Astrocyte of the cerebellum (primary cell): ENCODE measurements at regions not wholly inside any gene's neighbourhood (a gene's known extent, or its start where the extent isn't known, plus 50 kb on each side); places are given as distances from the start of the nearest gene placed in this dataset.
"Not testable (repeated sequence)": the region's sequence is repeated elsewhere in the genome, so short reads cannot be mapped to it uniquely, and the experiment has no call there.

ENCODE experiments used
- DNase-seq: peaks from one replicate; pipeline ENCODE4 v3.0.0-alpha.2; 2011; ENCODE audit warnings: low read depth
- H3K4me3 ChIP-seq: 2 replicates; pipeline ENCODE4 v1.5.1; 2011; ENCODE audit warnings: mild to moderate bottlenecking, low read depth, low read length, moderate library complexity
- in situ Hi-C: cut with HindIII; loops from 2 replicates; pipeline ENCODE4 v1.10.0; 2017; ENCODE audit warnings: low sequenced_read_pairs
- TF ChIP-seq, protein P1 (sequence below): IDR thresholded peaks from 2 replicates; pipeline ENCODE4 v1.5.1; 2012; ENCODE audit warnings: low read length, low read depth, moderate library complexity, mild to moderate bottlenecking; ENCODE audit errors: missing control alignments

DNA sequence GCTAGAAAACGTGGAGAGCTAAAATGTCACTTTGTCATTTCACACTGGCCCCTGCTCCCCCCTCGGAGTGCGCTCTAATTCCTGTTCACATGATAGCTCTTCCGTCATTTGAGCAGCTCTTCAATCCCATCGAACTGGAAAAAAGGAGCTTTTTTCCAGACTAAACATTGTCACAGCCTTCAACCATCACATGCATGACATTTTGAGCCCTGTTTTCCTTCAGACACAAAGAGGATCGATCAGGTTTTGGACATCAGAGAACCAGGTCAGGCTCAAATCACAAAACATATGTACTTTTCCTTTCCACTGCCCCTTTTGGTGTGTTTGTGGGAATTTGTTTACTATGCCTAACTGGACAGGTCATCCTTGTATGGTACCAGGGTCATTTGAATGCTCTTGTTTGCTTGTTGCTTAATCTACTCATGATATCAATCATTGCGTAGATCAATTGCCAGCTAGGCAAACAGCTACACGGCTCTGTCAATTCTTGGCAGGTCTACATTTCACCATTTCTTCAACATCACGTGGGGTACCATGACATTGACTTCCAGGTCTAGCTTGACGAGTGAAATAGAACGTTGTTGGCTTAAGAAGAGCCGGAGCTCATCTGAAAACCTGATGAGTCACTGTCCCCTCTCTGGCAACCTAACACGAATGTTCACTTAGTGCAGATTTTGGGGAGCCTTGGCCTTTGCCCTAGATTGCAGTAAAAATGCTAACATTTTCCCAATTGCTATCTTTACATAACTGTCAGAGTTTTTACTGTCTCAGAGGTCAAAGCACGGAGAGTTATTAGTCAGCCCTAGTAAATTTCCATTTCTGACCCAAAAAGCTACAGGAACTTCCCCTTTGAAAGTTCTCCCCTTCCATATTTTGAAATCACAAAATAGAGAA is 87.3 kb downstream of the LYZL2 start:
- in situ Hi-C loops, result no loop called here
- TF ChIP-seq, protein P1, sequence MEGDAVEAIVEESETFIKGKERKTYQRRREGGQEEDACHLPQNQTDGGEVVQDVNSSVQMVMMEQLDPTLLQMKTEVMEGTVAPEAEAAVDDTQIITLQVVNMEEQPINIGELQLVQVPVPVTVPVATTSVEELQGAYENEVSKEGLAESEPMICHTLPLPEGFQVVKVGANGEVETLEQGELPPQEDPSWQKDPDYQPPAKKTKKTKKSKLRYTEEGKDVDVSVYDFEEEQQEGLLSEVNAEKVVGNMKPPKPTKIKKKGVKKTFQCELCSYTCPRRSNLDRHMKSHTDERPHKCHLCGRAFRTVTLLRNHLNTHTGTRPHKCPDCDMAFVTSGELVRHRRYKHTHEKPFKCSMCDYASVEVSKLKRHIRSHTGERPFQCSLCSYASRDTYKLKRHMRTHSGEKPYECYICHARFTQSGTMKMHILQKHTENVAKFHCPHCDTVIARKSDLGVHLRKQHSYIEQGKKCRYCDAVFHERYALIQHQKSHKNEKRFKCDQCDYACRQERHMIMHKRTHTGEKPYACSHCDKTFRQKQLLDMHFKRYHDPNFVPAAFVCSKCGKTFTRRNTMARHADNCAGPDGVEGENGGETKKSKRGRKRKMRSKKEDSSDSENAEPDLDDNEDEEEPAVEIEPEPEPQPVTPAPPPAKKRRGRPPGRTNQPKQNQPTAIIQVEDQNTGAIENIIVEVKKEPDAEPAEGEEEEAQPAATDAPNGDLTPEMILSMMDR, result no peak
- H3K4me3 ChIP-seq, result no peak overlapping the region
- DNase-seq, result no peak

DNA sequence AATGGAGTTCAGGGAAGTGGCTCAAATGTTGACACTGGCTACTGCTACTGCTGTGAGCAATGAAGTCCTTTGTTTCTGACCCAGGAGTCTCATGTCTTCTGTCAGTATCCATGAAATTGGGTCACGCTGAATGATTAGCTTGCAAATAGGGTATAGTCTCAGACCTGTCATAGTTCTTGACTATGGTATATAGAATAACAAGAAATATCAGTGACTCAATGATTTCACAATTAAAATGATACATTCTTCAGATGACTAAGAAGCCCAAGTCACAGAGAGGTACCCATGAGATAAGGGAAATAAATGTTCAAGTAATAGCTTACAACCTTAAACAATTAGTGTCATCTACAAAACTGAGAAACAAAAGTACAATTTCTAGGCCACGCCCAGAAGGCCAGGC is 89.3 kb downstream of the LYZL2 start:
- in situ Hi-C loops, result no loop called here
- H3K4me3 ChIP-seq, result no peak overlapping the region
- TF ChIP-seq, protein P1, result no peak
- no peak for DNase-seq

DNA sequence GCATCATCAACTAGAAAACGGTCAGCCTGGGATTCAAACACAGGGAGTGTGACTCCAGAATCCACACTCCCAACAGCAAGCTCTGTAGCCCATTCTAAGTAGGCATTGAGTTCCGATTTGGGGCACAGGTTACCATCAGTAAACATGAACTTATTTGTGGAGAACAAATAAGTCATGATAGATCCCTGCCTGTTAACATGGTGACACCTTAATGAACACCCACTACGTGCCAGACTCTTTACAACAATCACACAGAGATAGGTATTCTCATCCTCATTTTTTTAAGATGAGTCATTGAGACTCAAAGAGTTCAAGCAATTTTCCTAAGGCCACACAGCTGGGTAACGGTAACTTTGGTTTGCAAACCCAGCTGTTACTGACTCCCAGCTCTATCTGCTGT is 91.5 kb downstream of the LYZL2 start:
- DNase-seq, result no peak
- in situ Hi-C loops, result no loop called here
- TF ChIP-seq, protein P1, result no peak
- H3K4me3 ChIP-seq, result no peak overlapping the region

DNA sequence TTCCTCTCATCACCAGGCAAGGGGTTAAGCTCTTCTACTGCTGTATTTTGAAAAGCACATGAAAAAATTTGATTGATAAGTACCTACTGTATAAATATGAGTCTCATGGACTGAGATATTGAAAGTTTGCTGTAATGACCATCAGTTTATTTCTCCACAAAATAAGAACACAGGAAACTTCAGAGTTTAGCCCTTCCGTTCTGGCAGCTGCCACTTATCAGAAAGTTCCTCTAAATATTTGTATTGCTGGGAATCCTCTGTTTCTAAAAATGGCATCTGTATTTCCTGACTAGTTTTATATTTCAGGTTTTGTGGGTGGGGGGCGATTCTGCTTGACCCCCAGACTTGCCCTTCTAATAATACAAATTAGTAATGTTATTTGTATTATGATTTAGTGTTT is 92.0 kb downstream of the LYZL2 start:
- no peak for DNase-seq
- in situ Hi-C loops, result no loop called here
- H3K4me3 ChIP-seq, result no peak overlapping the region
- TF ChIP-seq, protein P1, result no peak

DNA sequence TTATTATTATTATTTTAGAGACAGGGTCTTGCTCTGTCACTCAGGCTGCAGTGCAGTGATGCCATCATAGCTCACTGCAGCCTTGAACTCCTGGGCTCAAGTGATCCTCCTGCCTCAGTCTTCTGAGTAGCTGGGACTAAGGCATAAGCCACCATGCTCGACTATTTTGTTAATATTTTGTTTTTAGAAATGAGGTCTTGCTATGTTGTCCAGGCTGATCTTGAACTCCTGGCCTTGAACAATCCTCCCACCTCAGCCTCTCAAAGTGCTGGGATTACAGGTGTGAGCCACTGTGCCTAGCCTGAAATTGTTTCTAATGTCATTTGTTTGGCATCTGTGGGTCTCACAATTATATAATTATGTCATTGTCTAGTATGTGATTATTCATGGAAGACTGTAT is 92.4 kb downstream of the LYZL2 start:
- in situ Hi-C loops, DNase-seq, H3K4me3 ChIP-seq: not testable (repeated sequence)

DNA sequence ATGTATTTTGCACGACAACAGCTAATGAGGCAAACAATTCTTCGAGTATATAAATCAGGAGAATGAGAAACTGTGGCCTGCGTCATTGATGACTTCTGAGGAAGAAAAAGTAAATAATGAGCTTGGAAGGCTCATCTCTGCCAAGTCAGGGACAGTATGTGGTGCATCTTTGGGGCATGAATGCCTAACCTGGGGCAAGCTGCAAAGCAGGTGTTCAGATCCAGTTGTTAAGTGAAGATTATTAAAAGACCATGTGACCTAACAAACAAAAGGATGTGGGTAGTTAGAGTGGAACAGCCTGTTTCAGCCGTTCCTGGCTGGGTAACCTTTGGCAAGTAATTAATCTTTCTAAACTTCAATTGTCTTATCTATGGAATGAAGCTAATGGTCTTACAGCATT is 93.0 kb downstream of the LYZL2 start:
- no peak overlapping the region for H3K4me3 ChIP-seq
- in situ Hi-C loops, result no loop called here
- no peak for DNase-seq
- TF ChIP-seq, protein P1, result no peak

DNA sequence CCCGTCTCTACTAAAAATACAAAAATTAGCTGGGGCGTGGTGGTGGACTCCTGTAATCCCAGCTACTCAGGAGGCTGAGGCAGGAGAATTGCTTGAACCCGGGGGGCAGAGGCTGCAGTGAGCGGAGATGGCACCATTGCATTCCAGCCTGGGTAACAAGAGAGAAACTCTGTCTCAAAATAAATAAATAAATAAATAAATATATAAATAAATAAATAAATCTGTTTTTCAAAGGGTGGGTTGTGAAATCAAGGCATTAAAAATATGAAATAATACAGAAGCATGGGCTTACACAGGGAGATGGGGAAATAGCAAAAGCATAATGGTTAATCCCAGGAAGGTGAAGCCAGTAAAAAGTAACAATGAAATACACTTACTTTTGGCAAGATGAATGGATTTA is 93.9 kb downstream of the LYZL2 start:
- TF ChIP-seq, protein P1, result no peak

More for the DNA sequence above, 93.9 kb downstream of the LYZL2 start:
- no peak overlapping the region for H3K4me3 ChIP-seq
- in situ Hi-C loops, result no loop called here
- DNase-seq, result no peak
